PC-9 (cell line): ENCODE measurements at regions not wholly inside any gene's neighbourhood (a gene's known extent, or its start where the extent isn't known, plus 50 kb on each side); places are given as distances from the start of the nearest gene placed in this dataset.
"Not testable (repeated sequence)": the region's sequence is repeated elsewhere in the genome, so short reads cannot be mapped to it uniquely, and the experiment has no call there.

Experiments
- BruUV-seq: library from RNA; stranded (reverse); fragments of 400-500 nt; replicated peaks from 2 replicates; lab custom pipeline; 2021; lab: Mats Ljungman, UMichigan
- CTCF ChIA-PET: fragments of 300-600 bp; sonication (Branson Sonifier 250); formaldehyde crosslinking; loops from one replicate; lab custom pipeline; 2022; ENCODE audit warnings: antibody characterized with exemption; lab: Charles Lee
- POLR2A ChIA-PET: fragments of 300-600 bp; sonication (Branson Sonifier 250); formaldehyde crosslinking; loops from one replicate; lab custom pipeline; 2022; ENCODE audit warnings: antibody characterized with exemption; ENCODE audit not compliant: unreplicated experiment; lab: Charles Lee
- DNase-seq, 2 experiments: peaks; one replicate each; pipeline versions ENCODE4 v3.0.0 to v3.0.0-alpha.2; 2015 to 2022; ENCODE audit warnings: mixed read lengths in 1 of 2
- H2AFZ ChIP-seq: fragments of 200-600 bp; sonication (generic); 2 replicates; pipeline ENCODE4 v1.8.1; 2017; ENCODE audit warnings: antibody characterized with exemption
- H3F3A ChIP-seq: fragments of 200-600 bp; sonication (generic); 2 replicates; pipeline ENCODE4 v1.8.1; 2017; ENCODE audit warnings: antibody characterized with exemption, mild to moderate bottlenecking, low read depth; ENCODE audit not compliant: insufficient read depth
- H3K27ac ChIP-seq: fragments of 200-600 bp; sonication (generic); 2 replicates; pipeline ENCODE4 v1.6.1; 2016; ENCODE audit warnings: mixed run types
- H3K27me3 ChIP-seq: fragments of 200-600 bp; sonication (generic); 2 replicates; pipeline ENCODE4 v1.6.1; 2016; ENCODE audit warnings: low read depth, mixed run types; ENCODE audit not compliant: insufficient read depth
- H3K36me3 ChIP-seq: fragments of 200-600 bp; sonication (generic); 2 replicates; pipeline ENCODE4 v1.6.1; 2016; ENCODE audit warnings: low read depth, mixed run types
- H3K4me1 ChIP-seq: fragments of 200-600 bp; sonication (generic); replicated peaks from 2 replicates; pipeline ENCODE4 v1.6.1; 2016; ENCODE audit warnings: mixed run types; ENCODE audit not compliant: insufficient read depth
- H3K4me2 ChIP-seq: fragments of 200-600 bp; sonication (generic); 2 replicates; pipeline ENCODE4 v1.6.1; 2017; ENCODE audit warnings: mixed run types
- H3K4me3 ChIP-seq: fragments of 200-600 bp; sonication (generic); 2 replicates; pipeline ENCODE4 v1.6.1; 2016; ENCODE audit warnings: mixed run types
- H3K79me2 ChIP-seq: fragments of 200-600 bp; sonication (generic); 2 replicates; pipeline ENCODE4 v1.6.1; 2017; ENCODE audit warnings: low read depth, mixed run types
- H3K9me2 ChIP-seq: fragments of 200-600 bp; sonication (generic); 2 replicates; pipeline ENCODE4 v1.8.1; 2017; ENCODE audit warnings: mild to moderate bottlenecking; ENCODE audit not compliant: insufficient read depth
- H3K9me3 ChIP-seq: fragments of 200-600 bp; sonication (generic); 2 replicates; pipeline ENCODE4 v1.8.1; 2016; ENCODE audit warnings: low read depth; ENCODE audit not compliant: insufficient read depth
- H4K20me1 ChIP-seq: fragments of 200-600 bp; sonication (generic); 2 replicates; pipeline ENCODE4 v1.8.1; 2017; ENCODE audit not compliant: insufficient read depth
- EZH2 ChIP-seq: fragments of 200-600 bp; sonication (generic); IDR thresholded peaks from 2 replicates; pipeline ENCODE4 v1.8.0; 2017; ENCODE audit warnings: antibody characterized with exemption, low read depth
- intact Hi-C: fragments of 100-400 bp; cut with micrococcal nuclease; formaldehyde crosslinking; loops from one replicate; pipeline ENCODE4 v1.10.0; 2022; ENCODE audit not compliant: unreplicated experiment
- TF ChIP-seq, protein P1 (sequence below): fragments of 200-600 bp; sonication (generic); conservative IDR thresholded peaks from 2 replicates; pipeline ENCODE4 v1.6.1; 2017; ENCODE audit warnings: mixed run types, antibody characterized with exemption, mild to moderate bottlenecking, moderate library complexity

DNA sequence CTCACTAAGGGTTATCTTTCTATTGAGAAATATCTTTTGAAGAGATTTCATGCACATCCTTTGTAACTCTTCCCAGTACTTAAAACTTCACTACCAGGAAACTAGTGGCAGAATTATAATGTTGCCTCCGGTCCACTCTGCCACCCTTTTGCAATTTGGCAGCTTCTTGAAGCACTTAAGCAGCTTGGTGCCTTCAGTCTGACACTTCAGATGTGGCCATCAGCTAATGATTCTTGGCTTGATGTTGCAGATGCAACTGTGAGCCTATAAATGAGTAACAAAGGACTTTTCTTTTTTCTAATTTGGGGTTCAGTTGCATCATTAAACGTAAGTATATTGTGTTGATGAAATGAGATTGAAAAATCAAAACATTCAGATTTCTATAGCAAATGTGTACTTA is 187.5 kb upstream of the C21orf91 start:
- no peaks in the 10 kb centered on the region for H4K20me1 ChIP-seq

DNA sequence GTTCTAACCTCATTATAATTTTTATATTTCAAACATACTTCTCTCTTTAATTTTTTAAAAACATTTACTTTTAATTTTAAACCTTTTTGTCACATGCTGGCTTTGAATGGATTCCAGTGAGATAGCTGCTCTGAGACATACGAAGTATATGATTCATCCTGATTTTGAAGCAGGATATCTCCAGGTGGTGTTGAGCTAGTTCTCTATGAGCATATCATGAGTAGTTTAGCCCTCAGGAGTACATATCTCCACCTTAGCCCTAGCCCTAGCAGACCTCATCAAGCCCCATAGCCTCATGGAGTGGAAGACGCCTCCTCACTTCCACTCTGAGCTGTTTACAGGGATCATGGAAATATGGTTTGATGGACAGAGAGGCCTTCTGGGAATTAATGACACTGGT is 183.2 kb upstream of the C21orf91 start:
- no peak overlapping the region for H3K4me2 ChIP-seq
- no peaks in the 10 kb centered on the region for H3K36me3 ChIP-seq
- no peak overlapping the region for H3K27ac ChIP-seq
- TF ChIP-seq, protein P1, sequence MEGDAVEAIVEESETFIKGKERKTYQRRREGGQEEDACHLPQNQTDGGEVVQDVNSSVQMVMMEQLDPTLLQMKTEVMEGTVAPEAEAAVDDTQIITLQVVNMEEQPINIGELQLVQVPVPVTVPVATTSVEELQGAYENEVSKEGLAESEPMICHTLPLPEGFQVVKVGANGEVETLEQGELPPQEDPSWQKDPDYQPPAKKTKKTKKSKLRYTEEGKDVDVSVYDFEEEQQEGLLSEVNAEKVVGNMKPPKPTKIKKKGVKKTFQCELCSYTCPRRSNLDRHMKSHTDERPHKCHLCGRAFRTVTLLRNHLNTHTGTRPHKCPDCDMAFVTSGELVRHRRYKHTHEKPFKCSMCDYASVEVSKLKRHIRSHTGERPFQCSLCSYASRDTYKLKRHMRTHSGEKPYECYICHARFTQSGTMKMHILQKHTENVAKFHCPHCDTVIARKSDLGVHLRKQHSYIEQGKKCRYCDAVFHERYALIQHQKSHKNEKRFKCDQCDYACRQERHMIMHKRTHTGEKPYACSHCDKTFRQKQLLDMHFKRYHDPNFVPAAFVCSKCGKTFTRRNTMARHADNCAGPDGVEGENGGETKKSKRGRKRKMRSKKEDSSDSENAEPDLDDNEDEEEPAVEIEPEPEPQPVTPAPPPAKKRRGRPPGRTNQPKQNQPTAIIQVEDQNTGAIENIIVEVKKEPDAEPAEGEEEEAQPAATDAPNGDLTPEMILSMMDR = no peak
- TF ChIP-seq EZH2 = no peak
- no TSS peak for BruUV-seq
- no peaks in the 10 kb centered on the region for H3F3A ChIP-seq
- H4K20me1 ChIP-seq = no peaks in the 10 kb centered on the region
- DNase-seq = no peak
- H3K9me3 ChIP-seq = no peaks in the 10 kb centered on the region
- intact Hi-C loops = no loop called here
- no peak overlapping the region for H2AFZ ChIP-seq
- H3K4me3 ChIP-seq = no peak overlapping the region
- no peaks in the 10 kb centered on the region for H3K79me2 ChIP-seq
- CTCF ChIA-PET = no interaction called here
- POLR2A ChIA-PET = no interaction called here
- H3K27me3 ChIP-seq = no peaks in the 10 kb centered on the region
- no peaks in the 10 kb centered on the region for H3K4me1 ChIP-seq
- H3K9me2 ChIP-seq = no peaks in the 10 kb centered on the region

More for the DNA sequence above, 187.5 kb upstream of the C21orf91 start:
- H3K27me3 ChIP-seq = no peaks in the 10 kb centered on the region
- intact Hi-C loops = no loop called here
- no peak overlapping the region for H3K27ac ChIP-seq
- H3F3A ChIP-seq = no peaks in the 10 kb centered on the region
- no peaks in the 10 kb centered on the region for H3K9me2 ChIP-seq
- no TSS peak for BruUV-seq
- no peaks in the 10 kb centered on the region for H3K36me3 ChIP-seq
- no peaks in the 10 kb centered on the region for H3K9me3 ChIP-seq
- no peak for DNase-seq
- no peak overlapping the region for H3K4me2 ChIP-seq
- TF ChIP-seq, protein P1 = no peak
- no peak for TF ChIP-seq EZH2
- no peak overlapping the region for H3K4me3 ChIP-seq
- no peaks in the 10 kb centered on the region for H3K79me2 ChIP-seq
- no peak overlapping the region for H2AFZ ChIP-seq
- ChIA-PET POLR2A (no interaction called here), CTCF (no interaction called here)
- H3K4me1 ChIP-seq = no peaks in the 10 kb centered on the region

DNA sequence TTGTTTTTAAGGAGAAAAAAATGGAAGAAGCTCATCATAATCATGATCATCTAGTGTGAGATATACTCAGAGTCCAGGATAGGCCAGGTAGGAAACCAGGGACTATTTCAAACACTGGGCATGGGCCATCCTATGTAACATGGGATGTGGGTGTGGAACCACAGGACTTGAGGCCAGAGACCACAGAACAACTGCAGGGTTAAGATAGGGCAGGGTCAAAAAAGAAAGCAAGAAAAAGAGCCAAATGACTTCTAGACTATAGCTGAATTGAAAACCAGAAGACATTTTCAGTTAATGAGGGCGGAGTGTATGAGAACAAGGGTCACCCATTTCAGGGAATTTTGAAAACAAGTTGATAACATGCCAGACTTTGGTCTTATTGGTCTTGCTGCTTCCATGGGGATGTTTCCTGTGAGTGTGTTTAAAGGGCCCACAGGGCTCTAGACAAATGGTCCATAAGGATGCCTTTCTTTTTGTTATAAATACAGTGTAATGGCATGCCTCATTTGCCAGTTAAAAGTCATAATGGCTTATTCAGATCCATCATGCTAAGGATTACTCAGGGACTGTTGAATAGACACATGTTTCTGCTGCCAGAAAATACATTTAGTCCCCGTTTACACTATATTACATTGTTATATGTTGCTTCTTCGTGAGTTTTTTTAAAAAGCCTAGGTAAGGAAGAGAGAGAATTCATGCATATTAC is 182.0 kb upstream of the C21orf91 start:
- Histone ChIP-seq H3K4me2 (no peak overlapping the region), H4K20me1 (no peaks in the 10 kb centered on the region), H3K27me3 (no peaks in the 10 kb centered on the region), H3K36me3 (no peaks in the 10 kb centered on the region), H3K9me2 (no peaks in the 10 kb centered on the region), H2AFZ (no peak overlapping the region), H3K4me1 (no peaks in the 10 kb centered on the region), H3K9me3 (no peaks in the 10 kb centered on the region), H3F3A (no peaks in the 10 kb centered on the region), H3K4me3 (no peak overlapping the region), H3K79me2 (no peaks in the 10 kb centered on the region), H3K27ac (no peak overlapping the region)
- DNase-seq = no peak
- CTCF ChIA-PET = no interaction called here
- BruUV-seq = no TSS peak
- no peak for TF ChIP-seq EZH2
- TF ChIP-seq, protein P1 = no peak
- POLR2A ChIA-PET = no interaction called here
- intact Hi-C loops = no loop called here

DNA sequence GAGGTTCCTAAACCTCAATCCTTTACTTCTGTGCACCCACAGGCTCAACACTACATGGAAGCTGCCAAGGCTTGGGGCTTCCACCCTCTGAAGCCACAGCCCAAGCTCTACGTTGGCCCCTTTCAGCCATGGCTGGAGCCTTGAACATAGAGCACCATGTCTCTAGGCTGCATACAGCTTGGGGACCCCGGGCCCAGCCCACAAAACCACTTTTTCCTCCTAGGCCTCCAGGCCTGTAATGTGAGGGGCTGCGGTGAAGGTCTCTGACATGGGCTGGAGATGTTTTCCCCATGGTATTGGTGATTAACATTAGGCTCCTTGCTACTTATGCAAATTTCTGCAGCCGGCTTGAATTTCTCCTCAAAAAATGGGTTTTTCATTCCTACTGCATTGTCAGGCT is 179.4 kb upstream of the C21orf91 start:
- DNase-seq, H3K4me2 ChIP-seq, H3K4me1 ChIP-seq, intact Hi-C loops, H3K27ac ChIP-seq, H3K79me2 ChIP-seq, H4K20me1 ChIP-seq, H3K36me3 ChIP-seq, H3K9me2 ChIP-seq, H3K4me3 ChIP-seq, CTCF ChIA-PET, BruUV-seq, H3K27me3 ChIP-seq, H3K9me3 ChIP-seq, H2AFZ ChIP-seq, H3F3A ChIP-seq, POLR2A ChIA-PET: not testable (repeated sequence)
